Heart right ventricle (tissue), 16 donors: ENCODE measurements at regions not wholly inside any gene's neighbourhood (a gene's known extent, or its start where the extent isn't known, plus 50 kb on each side); places are given as distances from the start of the nearest gene placed in this dataset.

Experiments
- ATAC-seq, 8 donors: fragments of 200-7000 bp; cut with Tn5 transposase; one replicate each; pipeline ENCODE4 v1.9.1; 2020; ENCODE audit warnings: mild to moderate bottlenecking in 8 of 8, moderate library complexity in 8 of 8, moderate number of reproducible peaks in 1 of 8
- DNase-seq, 2 donors: peaks; one replicate each; pipeline ENCODE4 v3.0.0-alpha.2; 2020
- H3K27ac ChIP-seq, 10 donors: fragments of 200-600 bp; sonication (generic) in 2 of 10; one replicate each; pipeline versions ENCODE4 v1.5.0 to v1.8.0; 2020 to 2022; ENCODE audit warnings: mild to moderate bottlenecking in 3 of 10
- H3K27me3 ChIP-seq, 7 donors: fragments of 200-600 bp; one replicate each; pipeline ENCODE4 v1.8.0; 2021 to 2022; ENCODE audit warnings: mild to moderate bottlenecking in 2 of 7
- H3K36me3 ChIP-seq, 9 donors: fragments of 200-600 bp; sonication (generic) in 1 of 9; one replicate each; pipeline versions ENCODE4 v1.5.0 to v1.8.0; 2020 to 2022; ENCODE audit warnings: mild to moderate bottlenecking in 2 of 9
- H3K4me1 ChIP-seq, 9 donors: fragments of 200-600 bp; sonication (generic) in 1 of 9; one replicate each; pipeline versions ENCODE4 v1.5.0 to v1.8.0; 2020 to 2022; ENCODE audit warnings: mild to moderate bottlenecking in 4 of 9
- H3K4me3 ChIP-seq, 10 donors: fragments of 200-600 bp; sonication (generic) in 2 of 10; one replicate each; pipeline versions ENCODE4 v1.5.0 to v1.8.0; 2020 to 2022; ENCODE audit warnings: mild to moderate bottlenecking in 7 of 10, moderate library complexity in 2 of 10
- H3K9me3 ChIP-seq, 11 donors: fragments of 200-600 bp in 10 of 11; sonication (generic) in 2 of 11; one replicate each; pipeline versions ENCODE4 v1.5.0 to v1.8.0; 2013 to 2022; ENCODE audit warnings: mild to moderate bottlenecking in 2 of 11, control low read depth in 1 of 11, moderate library complexity in 1 of 11
- CTCF ChIP-seq, 9 donors: fragments of 200-600 bp; sonication (generic) in 2 of 9; IDR thresholded peaks; one replicate each; pipeline versions ENCODE4 v1.5.0 to v1.8.0; 2021 to 2022; ENCODE audit warnings: antibody characterized with exemption in 9 of 9, mild to moderate bottlenecking in 5 of 9, moderate library complexity in 1 of 9
- WGBS, 2 donors: extraction: QIAGEN DNeasy Blood & Tissue Kit; methylation state at CpG; one replicate each; pipeline ENCODE4 v1.1.7; 2013; ENCODE audit warnings: inconsistent platforms in 1 of 2; 5-methylcytosine and 5-hydroxymethylcytosine counted together
- intact Hi-C, 10 donors: fragments of 100-400 bp; cut with DNase I; formaldehyde crosslinking; loops; one replicate each; pipeline versions ENCODE4 v1.11.1 to v1.14.2; 2022
- donor health status: Arrhythmogenic right ventricular cardiomyopathy.
- donor health status: ischemic (EF 13 %, LVEDD 7.1; RV severe dilation, severe dysfunction).
- donor health status: healthy with polysubstance abuse.
- donor health status: DM: no; HTN: yes; CAD: no.
- donor health status: DM: no; HTN: no; CAD: no.
- donor health status: ischemic (EF 25% LVEDD 6.9; RV normal size, moderate dysfunction).
- donor health status: ischemic (EF 25% LVEDD 5.7; RV mildly dilated, moderate dysfunction).
- donor health status: healthy.
- donor health status: DM: yes; HTN: yes; CAD: no.
- donor health status: Ischemic cardiomyopathy.
- donor health status: ischemic (EF 35%, LVEDD 5.7; RV mildly dilated, moderate dysfunction).
- donor health status: nonischemic (EF 11% LVEDD 7.7; RV severe dilation, severe dysfunction).
- donor health status: DM: yes; HTN: yes; CAD: no.
- donor health status: PGD.
- donor health status: ischemic (EF 29% LVEDD 5.4; RV normal size, mild dysfunction).
- donor health status: nonischemic (EF 23%, LVEDD 6.1; RV moderate dilation, normal function).

DNA sequence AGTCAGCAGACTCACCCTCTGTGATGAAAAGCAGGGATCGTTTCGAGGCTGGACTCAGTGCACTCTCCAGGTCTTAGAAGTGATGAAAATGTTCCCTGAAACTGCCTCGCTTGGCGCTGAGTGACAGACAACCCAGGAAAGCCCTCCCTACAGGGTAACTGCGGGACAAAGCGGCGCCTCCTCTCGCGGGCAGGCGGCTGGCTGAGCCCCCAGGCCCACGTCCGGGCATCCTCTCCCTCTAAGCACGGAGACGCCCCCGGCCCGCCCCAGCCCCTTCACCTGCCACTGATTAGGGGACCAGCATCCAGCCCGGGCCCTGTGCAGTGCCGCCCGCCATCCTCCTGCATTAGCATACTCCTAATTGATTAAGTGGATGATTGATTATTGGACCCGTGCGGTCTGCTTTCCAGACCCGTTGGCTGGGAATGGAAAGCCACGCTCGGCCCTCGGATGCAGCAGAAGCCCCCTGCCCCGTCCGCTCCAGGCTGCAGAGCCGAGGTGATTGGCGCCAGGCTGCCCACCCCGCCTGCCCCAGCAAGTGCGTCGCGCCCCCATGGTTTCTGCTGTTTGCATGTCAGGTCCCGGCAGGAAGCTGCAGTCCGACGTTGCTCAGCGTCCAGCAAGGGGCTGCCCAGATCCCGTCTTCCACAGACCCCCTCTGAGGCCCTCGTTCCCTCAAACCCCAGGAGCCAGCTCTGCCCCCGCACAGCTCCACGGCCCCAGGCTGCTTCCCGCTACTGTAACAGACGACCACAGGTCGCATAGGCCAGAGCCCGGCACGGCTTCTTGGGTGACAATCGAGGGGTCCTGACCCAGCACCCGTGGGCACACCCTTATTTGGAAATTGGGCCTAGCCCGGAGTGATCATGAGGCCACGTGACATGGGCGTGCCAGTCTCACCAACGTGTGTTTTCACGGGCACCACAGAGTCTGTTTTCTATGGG lies 131.6 kb downstream of the DLL1 start:
- Histone ChIP-seq H3K4me1 (peaks cover 0 to 3% (median 2%) of the 10 kb centered on the region in 9 donors), H3K36me3 (no peaks in the 10 kb centered on the region), H3K4me3 (no peak overlapping the region), H3K9me3 (no peaks in the 10 kb centered on the region), H3K27ac (no peak overlapping the region), H3K27me3 (no peaks in the 10 kb centered on the region)
- ATAC-seq (no peak), DNase-seq (no peak)
- no peak for TF ChIP-seq CTCF (IDR thresholded peaks at IDR 0.05)
- intact Hi-C loops: no loop called here
- WGBS, 2 donors: 87 to 90% methylated on average over 53 of the region's 53 CpGs

GRCh38 chr6:170158296-170159021 lies 132.4 kb downstream of the DLL1 start:
- intact Hi-C loops: no loop called here
- Histone ChIP-seq H3K4me3 (no peak overlapping the region), H3K27me3 (peaks cover 0 to 1% (median 0%) of the 10 kb centered on the region in 7 donors), H3K36me3 (no peaks in the 10 kb centered on the region), H3K4me1 (peaks cover 0 to 4% (median 2%) of the 10 kb centered on the region in 9 donors), H3K9me3 (no peaks in the 10 kb centered on the region), H3K27ac (no peak overlapping the region)
- TF ChIP-seq CTCF (IDR thresholded peaks at IDR 0.05): no peak
- 90% methylated on average over 29 of the region's 29 CpGs for WGBS, 2 donors
- ATAC-seq (no peak), DNase-seq (no peak)

DNA sequence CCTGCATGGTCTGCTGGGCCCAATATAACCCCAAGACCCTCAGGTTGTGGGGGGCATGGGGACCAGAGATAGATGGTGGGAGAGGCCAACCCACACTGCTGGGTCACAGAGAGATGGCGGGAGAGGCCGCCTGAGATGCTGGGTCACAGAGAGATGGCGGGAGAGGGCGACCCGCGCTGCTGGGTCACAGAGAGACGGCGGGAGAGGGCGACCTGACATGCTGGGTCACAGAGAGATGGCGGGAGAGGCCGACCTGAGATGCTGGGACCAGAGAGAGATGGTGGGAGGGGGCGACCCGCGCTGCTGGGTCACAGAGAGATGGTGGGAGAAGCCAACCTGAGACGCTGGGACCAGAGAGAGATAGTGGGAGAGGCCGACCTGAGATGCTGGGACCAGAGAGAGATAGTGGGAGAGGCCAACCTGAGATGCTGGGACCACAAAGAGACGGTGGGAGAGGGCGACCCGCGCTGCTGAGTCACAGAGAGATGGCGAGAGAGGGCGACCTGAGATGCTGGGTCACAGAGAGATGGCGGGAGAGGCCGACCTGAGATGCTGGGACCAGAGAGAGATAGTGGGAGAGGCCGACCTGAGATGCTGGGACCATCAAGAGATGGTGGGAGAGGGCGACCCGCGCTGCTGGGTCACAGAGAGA lies 133.2 kb downstream of the DLL1 start:
- ATAC-seq: no peak
- Histone ChIP-seq H3K4me3 (no peak overlapping the region), H3K9me3 (no peaks in the 10 kb centered on the region), H3K27me3 (peaks cover 0 to 9% (median 0%) of the 10 kb centered on the region in 7 donors), H3K4me1 (peaks cover 0 to 11% (median 9%) of the 10 kb centered on the region in 9 donors), H3K36me3 (no peaks in the 10 kb centered on the region), H3K27ac (no peak overlapping the region)
- intact Hi-C loops: no loop called here
- DNase-seq: no peak
- WGBS, 2 donors: 85 to 94% methylated on average over 28 of the region's 28 CpGs
- TF ChIP-seq CTCF (IDR thresholded peaks at IDR 0.05): no peak
